ENCODE measurements at regions not wholly inside any gene's neighbourhood (a gene's known extent, or its start where the extent isn't known, plus 50 kb on each side); places are given as distances from the start of the nearest gene placed in this dataset.
"Not testable (repeated sequence)": the region's sequence is repeated elsewhere in the genome, so short reads cannot be mapped to it uniquely, and the experiment has no call there.

DNA sequence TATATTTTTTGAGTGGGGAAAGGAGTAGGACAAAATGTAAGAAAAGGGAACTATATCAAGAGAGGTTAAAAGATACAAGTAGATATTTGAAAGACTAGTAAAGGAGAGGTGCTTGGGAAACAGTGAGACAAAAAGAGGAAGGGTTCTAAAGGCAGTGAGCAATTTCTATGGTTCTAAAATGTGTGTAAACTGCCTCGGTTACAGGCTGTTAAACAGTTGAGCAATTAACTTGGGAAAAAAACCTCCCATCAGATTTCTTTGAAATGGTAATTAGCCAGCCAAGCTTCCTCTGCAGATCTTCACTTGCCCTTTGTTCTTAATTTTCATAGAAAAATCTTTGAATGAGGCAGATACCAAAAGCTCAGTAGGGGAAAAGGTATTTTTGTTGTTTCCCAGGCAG lies 238.7 kb upstream of the KCNH7 start:
- Histone ChIP-seq H3K27me3 (ENCODE audit: control insufficient read depth, insufficient read depth, low read length, poor library complexity, severe bottlenecking) (no peaks in the 10 kb centered on the region), H3K36me3 (ENCODE audit: control insufficient read depth, insufficient read depth, low read length) (peaks cover 6% of the 10 kb centered on the region), H3K4me1 (ENCODE audit: control insufficient read depth, insufficient read depth, low read length) (peaks cover 6% of the 10 kb centered on the region), H3K27ac (ENCODE audit: insufficient read depth, low read depth, low read length, poor library complexity, severe bottlenecking) (no peak overlapping the region), H3K9me3 (ENCODE audit: control insufficient read depth, low read length) (no peaks in the 10 kb centered on the region), H3K4me3 (ENCODE audit: insufficient read depth, low read depth, low read length) (no peak overlapping the region)
- WGBS, 2 experiments = 0% methylated on average over 1 of the region's 1 CpG

DNA sequence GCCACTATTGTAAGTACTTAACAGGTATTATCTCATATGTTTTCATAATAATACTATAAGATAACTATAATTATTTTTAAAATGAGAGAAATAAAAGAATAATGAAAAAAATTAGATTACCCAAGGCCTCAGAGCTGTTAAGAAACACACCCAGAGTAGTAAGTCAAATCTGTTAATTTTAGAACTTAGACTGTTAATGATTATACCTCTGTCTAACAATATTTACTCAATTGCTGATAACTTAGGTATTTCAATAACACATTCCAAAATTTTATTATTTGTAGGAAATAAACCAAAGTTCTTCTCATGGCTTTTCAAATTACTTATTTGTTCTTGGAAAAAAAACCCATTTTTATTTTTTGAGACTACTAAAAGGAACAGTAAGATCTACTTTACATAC lies 227.5 kb upstream of the KCNH7 start:
- no peaks in the 10 kb centered on the region for H3K27me3 ChIP-seq (ENCODE audit: control insufficient read depth, insufficient read depth, low read length, poor library complexity, severe bottlenecking)
- H3K27ac ChIP-seq (ENCODE audit: insufficient read depth, low read depth, low read length, poor library complexity, severe bottlenecking) = no peak overlapping the region
- H3K4me3 ChIP-seq (ENCODE audit: insufficient read depth, low read depth, low read length) = no peak overlapping the region
- no peaks in the 10 kb centered on the region for H3K9me3 ChIP-seq (ENCODE audit: control insufficient read depth, low read length)
- H3K36me3 ChIP-seq (ENCODE audit: control insufficient read depth, insufficient read depth, low read length) = no peaks in the 10 kb centered on the region
- H3K4me1 ChIP-seq (ENCODE audit: control insufficient read depth, insufficient read depth, low read length) = no peaks in the 10 kb centered on the region

DNA sequence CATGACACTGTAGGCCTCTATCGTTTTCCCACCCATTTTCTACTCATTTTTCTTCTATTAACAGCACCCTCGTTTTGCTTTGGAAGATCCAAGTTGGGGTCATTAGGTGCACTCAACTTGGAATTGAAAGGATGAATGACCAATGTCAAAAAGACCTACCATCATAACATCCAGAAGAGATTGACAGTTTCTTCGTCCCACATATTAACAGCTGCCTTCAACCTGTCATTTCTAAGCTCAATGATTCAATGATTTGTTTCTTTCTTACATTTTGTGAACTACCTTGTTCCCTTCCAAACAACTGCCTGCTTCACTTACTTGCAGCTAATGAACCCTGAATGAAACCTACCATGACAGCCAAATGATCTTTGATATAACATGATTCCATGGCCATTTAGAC lies 224.0 kb upstream of the KCNH7 start:
- 90 to 94% methylated on average over 3 of the region's 3 CpGs for WGBS, 2 experiments
- H3K9me3 ChIP-seq (ENCODE audit: control insufficient read depth, low read length) = no peaks in the 10 kb centered on the region
- H3K4me1 ChIP-seq (ENCODE audit: control insufficient read depth, insufficient read depth, low read length) = no peaks in the 10 kb centered on the region
- H3K27me3 ChIP-seq (ENCODE audit: control insufficient read depth, insufficient read depth, low read length, poor library complexity, severe bottlenecking) = no peaks in the 10 kb centered on the region
- H3K36me3 ChIP-seq (ENCODE audit: control insufficient read depth, insufficient read depth, low read length) = no peaks in the 10 kb centered on the region
- no peak overlapping the region for H3K4me3 ChIP-seq (ENCODE audit: insufficient read depth, low read depth, low read length)
- no peak overlapping the region for H3K27ac ChIP-seq (ENCODE audit: insufficient read depth, low read depth, low read length, poor library complexity, severe bottlenecking)

DNA sequence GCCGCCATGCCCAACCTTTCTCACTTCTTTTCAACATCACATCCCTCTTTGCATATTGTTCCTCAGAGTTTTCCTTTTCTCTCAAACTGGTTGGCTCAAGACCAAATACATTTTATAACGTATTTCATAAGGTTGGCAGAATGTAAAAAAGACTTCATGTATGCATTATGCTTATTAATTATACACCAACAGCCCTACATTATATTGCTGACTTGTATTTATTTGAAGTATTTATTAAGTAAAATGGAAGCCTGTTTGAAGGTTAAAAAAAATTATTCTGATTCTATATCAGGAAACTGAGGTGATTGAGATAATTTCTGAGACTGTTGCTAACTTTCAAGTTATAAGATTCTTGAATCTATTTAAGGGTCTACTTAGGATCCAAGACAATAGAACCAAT lies 208.0 kb upstream of the KCNH7 start:
- Histone ChIP-seq H3K27ac (ENCODE audit: insufficient read depth, low read depth, low read length, poor library complexity, severe bottlenecking) (no peak overlapping the region), H3K9me3 (ENCODE audit: control insufficient read depth, low read length) (no peaks in the 10 kb centered on the region), H3K27me3 (ENCODE audit: control insufficient read depth, insufficient read depth, low read length, poor library complexity, severe bottlenecking) (no peaks in the 10 kb centered on the region), H3K4me1 (ENCODE audit: control insufficient read depth, insufficient read depth, low read length) (no peaks in the 10 kb centered on the region), H3K4me3 (ENCODE audit: insufficient read depth, low read depth, low read length) (no peak overlapping the region), H3K36me3 (ENCODE audit: control insufficient read depth, insufficient read depth, low read length) (no peaks in the 10 kb centered on the region)
- WGBS, 2 experiments = 91 to 97% methylated on average over 1 of the region's 2 CpGs

DNA sequence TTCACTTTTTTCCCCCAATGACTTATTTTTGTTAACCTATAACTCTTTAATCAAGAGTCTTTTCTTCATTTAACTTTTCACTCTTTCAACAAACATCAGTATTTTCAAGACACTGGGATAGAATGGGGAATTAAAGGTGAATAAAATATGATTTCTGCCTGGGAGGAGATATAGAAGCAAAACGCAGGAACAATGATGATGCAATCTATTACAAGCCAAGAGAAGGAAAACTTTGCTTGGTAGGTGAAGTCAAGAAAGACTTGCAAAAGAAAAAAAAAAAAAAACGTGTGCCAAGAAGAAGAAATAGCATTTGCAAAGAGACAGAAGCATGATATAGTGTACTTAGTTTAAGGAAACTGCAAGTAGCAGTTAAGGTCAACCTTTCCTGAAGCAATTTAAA lies 207.3 kb upstream of the KCNH7 start:
- no peaks in the 10 kb centered on the region for H3K36me3 ChIP-seq (ENCODE audit: control insufficient read depth, insufficient read depth, low read length)
- H3K27me3 ChIP-seq (ENCODE audit: control insufficient read depth, insufficient read depth, low read length, poor library complexity, severe bottlenecking) = no peaks in the 10 kb centered on the region
- no peak overlapping the region for H3K27ac ChIP-seq (ENCODE audit: insufficient read depth, low read depth, low read length, poor library complexity, severe bottlenecking)
- no peaks in the 10 kb centered on the region for H3K9me3 ChIP-seq (ENCODE audit: control insufficient read depth, low read length)
- 77 to 80% methylated on average over 2 of the region's 2 CpGs for WGBS, 2 experiments
- no peaks in the 10 kb centered on the region for H3K4me1 ChIP-seq (ENCODE audit: control insufficient read depth, insufficient read depth, low read length)
- H3K4me3 ChIP-seq (ENCODE audit: insufficient read depth, low read depth, low read length) = no peak overlapping the region

DNA sequence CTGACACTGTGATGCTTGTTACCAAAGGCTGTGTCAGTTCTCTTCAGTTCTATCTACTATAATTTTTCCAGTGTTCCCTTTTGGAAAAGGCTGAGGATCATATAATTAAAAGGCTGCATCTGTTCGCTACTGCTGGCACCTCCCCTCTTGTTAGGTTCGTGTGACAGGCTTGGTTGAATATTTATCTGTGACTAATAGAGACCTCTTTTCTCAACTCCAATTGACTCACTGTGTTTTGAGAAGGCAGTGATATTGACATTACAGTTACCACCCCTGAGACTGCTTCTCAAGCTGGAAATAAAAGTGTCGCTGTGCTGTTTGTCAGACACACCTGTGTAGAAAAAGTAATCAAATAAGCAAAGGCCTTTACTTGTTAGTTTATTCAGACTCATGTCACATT lies 205.5 kb upstream of the KCNH7 start:
- Histone ChIP-seq H3K36me3 (ENCODE audit: control insufficient read depth, insufficient read depth, low read length) (no peaks in the 10 kb centered on the region), H3K9me3 (ENCODE audit: control insufficient read depth, low read length) (no peaks in the 10 kb centered on the region), H3K4me1 (ENCODE audit: control insufficient read depth, insufficient read depth, low read length) (no peaks in the 10 kb centered on the region), H3K27me3 (ENCODE audit: control insufficient read depth, insufficient read depth, low read length, poor library complexity, severe bottlenecking) (no peaks in the 10 kb centered on the region), H3K27ac (ENCODE audit: insufficient read depth, low read depth, low read length, poor library complexity, severe bottlenecking) (no peak overlapping the region), H3K4me3 (ENCODE audit: insufficient read depth, low read depth, low read length) (no peak overlapping the region)
- WGBS, 2 experiments = 86 to 93% methylated on average over 2 to 3 of the region's 3 CpGs

DNA sequence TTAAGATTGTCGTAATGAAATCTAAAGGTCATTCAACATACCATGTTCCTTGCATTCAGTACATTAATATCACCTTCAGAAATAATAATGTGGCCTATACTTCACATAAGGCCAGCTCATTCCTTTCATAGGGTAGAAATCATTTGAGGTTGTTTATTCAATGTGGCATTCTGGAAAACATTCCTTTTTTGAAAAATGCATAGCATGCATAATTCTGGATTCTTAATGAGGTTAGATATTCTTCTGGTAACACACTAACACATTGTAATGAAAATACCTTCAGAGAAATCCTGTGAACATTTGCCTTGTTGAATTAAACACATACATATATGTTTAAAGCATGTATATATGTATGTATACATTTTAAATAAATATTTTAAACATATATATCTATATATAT lies 204.6 kb upstream of the KCNH7 start:
- 88 to 100% methylated on average over 1 of the region's 1 CpG for WGBS, 2 experiments
- no peaks in the 10 kb centered on the region for H3K9me3 ChIP-seq (ENCODE audit: control insufficient read depth, low read length)
- H3K36me3 ChIP-seq (ENCODE audit: control insufficient read depth, insufficient read depth, low read length) = no peaks in the 10 kb centered on the region
- no peaks in the 10 kb centered on the region for H3K4me1 ChIP-seq (ENCODE audit: control insufficient read depth, insufficient read depth, low read length)
- H3K4me3 ChIP-seq (ENCODE audit: insufficient read depth, low read depth, low read length) = no peak overlapping the region
- H3K27ac ChIP-seq (ENCODE audit: insufficient read depth, low read depth, low read length, poor library complexity, severe bottlenecking) = no peak overlapping the region
- no peaks in the 10 kb centered on the region for H3K27me3 ChIP-seq (ENCODE audit: control insufficient read depth, insufficient read depth, low read length, poor library complexity, severe bottlenecking)

DNA sequence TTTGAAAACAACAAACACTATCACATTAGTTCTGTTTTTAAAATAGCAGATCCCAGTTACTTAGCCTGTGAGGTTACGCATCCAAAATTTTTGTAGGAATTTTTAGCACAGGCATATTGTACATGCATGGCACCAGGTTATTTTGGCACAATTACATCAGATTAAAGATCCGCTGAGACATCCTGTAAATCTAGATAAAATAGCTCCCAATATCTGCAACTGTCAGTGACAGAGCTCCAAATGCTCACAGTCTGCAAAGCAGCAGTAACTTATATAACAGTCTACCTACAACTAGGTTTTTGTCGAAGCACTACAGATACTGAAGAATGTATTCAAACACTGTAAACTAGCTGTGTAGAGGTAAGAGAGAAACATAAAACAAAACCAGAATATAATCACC lies 200.7 kb upstream of the KCNH7 start:
- Histone ChIP-seq H3K27ac (ENCODE audit: insufficient read depth, low read depth, low read length, poor library complexity, severe bottlenecking) (no peak overlapping the region), H3K4me3 (ENCODE audit: insufficient read depth, low read depth, low read length) (no peak overlapping the region), H3K36me3 (ENCODE audit: control insufficient read depth, insufficient read depth, low read length) (no peaks in the 10 kb centered on the region), H3K9me3 (ENCODE audit: control insufficient read depth, low read length) (no peaks in the 10 kb centered on the region), H3K27me3 (ENCODE audit: control insufficient read depth, insufficient read depth, low read length, poor library complexity, severe bottlenecking) (no peaks in the 10 kb centered on the region), H3K4me1 (ENCODE audit: control insufficient read depth, insufficient read depth, low read length) (no peaks in the 10 kb centered on the region)
- 95 to 96% methylated on average over 2 to 3 of the region's 3 CpGs for WGBS, 2 experiments

DNA sequence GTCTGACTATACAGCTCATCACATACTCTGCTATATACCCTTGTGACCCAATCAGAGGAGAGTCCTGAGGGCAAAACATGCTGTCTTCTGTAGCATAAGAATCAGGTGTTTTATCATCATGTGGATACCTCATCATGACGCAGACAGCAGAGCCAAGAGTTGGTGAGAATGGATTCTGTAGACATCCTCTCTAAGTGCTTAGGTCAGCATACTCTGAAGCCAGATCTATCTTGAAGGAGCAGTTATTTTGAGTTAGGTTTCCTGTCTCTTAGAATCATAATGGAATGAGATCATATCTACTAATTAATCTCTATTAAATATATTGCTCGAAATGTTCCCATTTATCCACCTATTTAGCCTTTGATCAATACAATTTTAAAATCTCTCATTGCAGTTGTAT lies 190.2 kb upstream of the KCNH7 start:
- Histone ChIP-seq H3K36me3 (ENCODE audit: control insufficient read depth, insufficient read depth, low read length) (no peaks in the 10 kb centered on the region), H3K27ac (ENCODE audit: insufficient read depth, low read depth, low read length, poor library complexity, severe bottlenecking) (no peak overlapping the region), H3K27me3 (ENCODE audit: control insufficient read depth, insufficient read depth, low read length, poor library complexity, severe bottlenecking) (no peaks in the 10 kb centered on the region), H3K9me3 (ENCODE audit: control insufficient read depth, low read length) (no peaks in the 10 kb centered on the region), H3K4me1 (ENCODE audit: control insufficient read depth, insufficient read depth, low read length) (no peaks in the 10 kb centered on the region), H3K4me3 (ENCODE audit: insufficient read depth, low read depth, low read length) (no peak overlapping the region)
- WGBS, 2 experiments = 87 to 96% methylated on average over 2 of the region's 2 CpGs

DNA sequence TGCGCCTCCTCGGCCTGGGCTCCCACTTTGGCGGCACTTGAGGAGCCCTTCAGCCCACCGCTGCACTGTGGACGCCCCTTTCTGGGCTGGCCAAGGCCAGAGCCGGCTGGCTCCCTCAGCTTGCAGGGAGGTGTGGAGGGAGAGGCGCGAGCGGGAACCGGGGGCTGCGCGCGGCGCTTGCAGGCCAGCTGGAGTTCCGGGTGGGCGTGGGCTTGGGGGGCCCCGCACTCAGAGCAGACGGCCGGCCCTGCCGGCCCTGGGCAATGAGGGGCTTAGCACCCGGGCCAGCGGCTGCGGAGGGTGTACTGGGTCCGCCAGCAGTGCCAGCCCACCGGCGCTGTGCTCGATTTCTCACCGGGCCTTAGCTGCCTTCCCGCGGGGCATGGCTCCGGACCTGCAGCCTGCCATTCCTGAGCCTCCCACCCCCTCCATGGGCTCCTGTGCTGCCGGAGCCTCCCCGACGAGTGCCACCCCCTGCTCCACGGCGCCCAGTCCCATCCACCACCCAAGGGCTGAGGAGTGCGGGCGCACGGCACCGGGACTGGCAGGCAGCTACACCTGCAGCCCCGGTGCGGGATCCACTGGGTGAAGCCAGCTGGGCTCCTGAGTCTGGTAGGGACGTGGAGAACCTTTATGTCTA lies 187.7 kb upstream of the KCNH7 start:
- 94 to 97% methylated on average over 42 to 43 of the region's 43 CpGs for WGBS, 2 experiments
- not testable (repeated sequence) for H3K36me3 ChIP-seq (ENCODE audit: control insufficient read depth, insufficient read depth, low read length); H3K4me3 ChIP-seq (ENCODE audit: insufficient read depth, low read depth, low read length); H3K27me3 ChIP-seq (ENCODE audit: control insufficient read depth, insufficient read depth, low read length, poor library complexity, severe bottlenecking); H3K4me1 ChIP-seq (ENCODE audit: control insufficient read depth, insufficient read depth, low read length); H3K27ac ChIP-seq (ENCODE audit: insufficient read depth, low read depth, low read length, poor library complexity, severe bottlenecking); H3K9me3 ChIP-seq (ENCODE audit: control insufficient read depth, low read length)

DNA sequence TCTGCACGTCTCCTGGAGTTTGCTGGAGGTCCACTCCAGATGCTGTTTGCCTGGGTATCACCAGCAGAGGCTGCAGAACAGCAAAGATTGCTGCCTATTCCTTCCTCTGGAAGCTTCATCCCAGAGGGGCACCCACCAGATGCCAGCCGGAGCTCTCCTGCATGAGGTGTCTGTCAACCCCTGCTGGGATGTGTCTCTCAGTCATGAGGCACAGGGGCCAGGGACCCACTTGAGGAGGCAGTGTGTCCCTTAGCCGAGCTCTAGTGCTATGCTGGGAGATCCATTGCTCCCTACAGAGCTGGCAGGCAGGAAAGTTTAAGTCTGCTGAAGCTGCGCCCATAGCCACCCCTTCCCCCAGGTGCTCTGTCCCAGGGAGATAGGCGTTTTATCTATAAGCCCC lies 178.3 kb upstream of the KCNH7 start:
- H3K4me1 ChIP-seq (ENCODE audit: control insufficient read depth, insufficient read depth, low read length); H3K27me3 ChIP-seq (ENCODE audit: control insufficient read depth, insufficient read depth, low read length, poor library complexity, severe bottlenecking); H3K27ac ChIP-seq (ENCODE audit: insufficient read depth, low read depth, low read length, poor library complexity, severe bottlenecking); H3K9me3 ChIP-seq (ENCODE audit: control insufficient read depth, low read length); H3K4me3 ChIP-seq (ENCODE audit: insufficient read depth, low read depth, low read length); H3K36me3 ChIP-seq (ENCODE audit: control insufficient read depth, insufficient read depth, low read length): not testable (repeated sequence)
- 81 to 85% methylated on average over 5 of the region's 5 CpGs for WGBS, 2 experiments
